ENCODE measurements at regions not wholly inside any gene's neighbourhood (a gene's known extent, or its start where the extent isn't known, plus 50 kb on each side); places are given as distances from the start of the nearest gene placed in this dataset.
"Not testable (repeated sequence)": the region's sequence is repeated elsewhere in the genome, so short reads cannot be mapped to it uniquely, and the experiment has no call there.

DNA sequence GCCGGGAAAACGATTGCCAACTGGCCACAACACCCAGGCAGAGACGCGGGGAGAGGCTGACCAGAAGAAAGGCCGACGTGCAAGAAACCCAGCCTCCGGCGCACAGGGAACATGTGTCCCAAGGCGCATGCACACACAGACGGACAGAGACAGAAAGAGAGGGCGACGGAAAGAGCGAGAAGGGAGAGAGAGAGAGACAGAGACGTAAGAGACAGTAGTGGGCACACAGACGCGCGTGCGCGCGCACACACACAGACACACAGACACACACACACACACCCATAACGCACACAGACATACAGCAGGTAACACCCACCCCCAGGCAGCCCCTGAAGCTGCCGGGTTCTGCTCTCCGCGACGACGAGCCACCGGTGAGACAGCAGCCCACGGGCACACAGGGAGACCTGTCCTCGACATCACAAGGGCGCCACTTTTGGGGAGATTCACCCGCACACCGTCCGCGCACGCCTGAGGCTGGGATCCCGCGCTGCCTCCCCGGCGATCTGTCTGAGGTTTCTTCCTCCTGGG is 1581.8 kb downstream of the FOXD4L5 start:
- intact Hi-C loops (cut with DNase I; ENCODE audit: low total_unique reads); H3K36me3 ChIP-seq; DNase-seq; H3K27ac ChIP-seq; H3K4me1 ChIP-seq; H3K27me3 ChIP-seq: not testable (repeated sequence)
- peak overlapping the region in 1 of 4 donors; percentile 26 for H3K4me3 ChIP-seq
- 61 to 85% (median 75%) methylated on average over 13 to 37 of the region's 39 CpGs for whole genome bisulfite sequencing, 5 donors
- peaks cover 0 to 33% (median 24%) of the 10 kb centered on the region in 4 donors for H3K9me3 ChIP-seq

Small RNA genes lying in the stretch of these regions (small RNA-seq; reads per million reads assigned to genes)
- gene MIR4477B: 0 reads per million in 4 donors
- gene PTGER4P3: 0 to 0.95 (median 0) reads per million in 4 donors
- gene RNA5SP284: 0 reads per million in 4 donors

All from stomach (tissue), 8 donors.